ENCODE measurements at regions not wholly inside any gene's neighbourhood (a gene's known extent, or its start where the extent isn't known, plus 50 kb on each side); places are given as distances from the start of the nearest gene placed in this dataset.

- TF ChIP-seq, protein P1, sequence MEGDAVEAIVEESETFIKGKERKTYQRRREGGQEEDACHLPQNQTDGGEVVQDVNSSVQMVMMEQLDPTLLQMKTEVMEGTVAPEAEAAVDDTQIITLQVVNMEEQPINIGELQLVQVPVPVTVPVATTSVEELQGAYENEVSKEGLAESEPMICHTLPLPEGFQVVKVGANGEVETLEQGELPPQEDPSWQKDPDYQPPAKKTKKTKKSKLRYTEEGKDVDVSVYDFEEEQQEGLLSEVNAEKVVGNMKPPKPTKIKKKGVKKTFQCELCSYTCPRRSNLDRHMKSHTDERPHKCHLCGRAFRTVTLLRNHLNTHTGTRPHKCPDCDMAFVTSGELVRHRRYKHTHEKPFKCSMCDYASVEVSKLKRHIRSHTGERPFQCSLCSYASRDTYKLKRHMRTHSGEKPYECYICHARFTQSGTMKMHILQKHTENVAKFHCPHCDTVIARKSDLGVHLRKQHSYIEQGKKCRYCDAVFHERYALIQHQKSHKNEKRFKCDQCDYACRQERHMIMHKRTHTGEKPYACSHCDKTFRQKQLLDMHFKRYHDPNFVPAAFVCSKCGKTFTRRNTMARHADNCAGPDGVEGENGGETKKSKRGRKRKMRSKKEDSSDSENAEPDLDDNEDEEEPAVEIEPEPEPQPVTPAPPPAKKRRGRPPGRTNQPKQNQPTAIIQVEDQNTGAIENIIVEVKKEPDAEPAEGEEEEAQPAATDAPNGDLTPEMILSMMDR (IDR thresholded peaks at IDR 0.05), result no peak
- 72 to 74% methylated on average over 2 of the region's 2 CpGs for WGBS, 2 donors
- no peak for DNase-seq
- no peak overlapping the region for H3K4me3 ChIP-seq
- ATAC-seq, result no peak
- intact Hi-C loops (cut with DNase I), result no loop called here
- H3K9me3 ChIP-seq, result no peaks in the 10 kb centered on the region
- no peak overlapping the region for H3K27ac ChIP-seq
- H3K4me1 ChIP-seq, result peaks cover 0 to 19% (median 3%) of the 10 kb centered on the region in 9 donors
- no peaks in the 10 kb centered on the region for H3K36me3 ChIP-seq
- no peaks in the 10 kb centered on the region for H3K27me3 ChIP-seq
Measured at GRCh38 chr10:85317827-85318226, 989.4 kb downstream of the CCSER2 start.

GRCh38 chr10:85318809-85319807, 990.7 kb downstream of the CCSER2 start:
- ATAC-seq (peak; percentile 66 to 92 (median 79)), DNase-seq (no peak)
- WGBS, 2 donors, result 28 to 33% methylated on average over 9 of the region's 9 CpGs
- Histone ChIP-seq H3K36me3 (no peaks in the 10 kb centered on the region), H3K27ac (peak overlapping the region in 6 of 10 donors; percentile 52 to 73 (median 64)), H3K4me3 (no peak overlapping the region), H3K27me3 (no peaks in the 10 kb centered on the region), H3K4me1 (peaks cover 0 to 19% (median 3%) of the 10 kb centered on the region in 9 donors), H3K9me3 (no peaks in the 10 kb centered on the region)
- TF ChIP-seq, protein P1 (IDR thresholded peaks at IDR 0.05), result no peak
- intact Hi-C loops (cut with DNase I), result no loop called here

DNA sequence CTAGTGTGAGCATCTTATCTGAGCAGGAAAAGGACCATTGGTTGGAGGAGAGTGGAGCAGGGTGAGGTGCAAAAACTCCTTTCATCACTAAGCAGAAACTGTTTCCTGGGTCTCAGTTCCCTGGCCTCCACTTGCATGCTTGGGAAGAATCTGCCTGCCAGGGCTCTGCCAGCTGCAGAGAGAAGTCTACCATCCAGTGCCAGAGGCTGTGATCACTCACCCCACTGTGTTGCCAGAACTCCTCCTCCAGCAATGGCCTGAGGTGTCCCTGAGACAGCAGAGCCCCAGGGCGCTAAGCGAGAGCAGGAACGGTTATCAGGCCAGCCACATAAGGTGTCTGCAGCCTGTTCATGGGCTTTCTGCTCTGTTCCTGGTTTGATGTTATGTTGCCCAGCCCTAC, 991.4 kb downstream of the CCSER2 start:
- Histone ChIP-seq H3K9me3 (peaks cover 0 to under 1% (median 0%) of the 10 kb centered on the region in 11 donors), H3K36me3 (no peaks in the 10 kb centered on the region), H3K27me3 (no peaks in the 10 kb centered on the region), H3K27ac (peak overlapping the region in 6 of 10 donors; percentile 52 to 73 (median 64)), H3K4me3 (no peak overlapping the region), H3K4me1 (peaks cover 0 to 19% (median 3%) of the 10 kb centered on the region in 9 donors)
- peak; percentile 84 to 98 (median 95) for ATAC-seq
- TF ChIP-seq, protein P1 (IDR thresholded peaks at IDR 0.05), result no peak
- intact Hi-C loops (cut with DNase I), result no loop called here
- peak; percentile 53 to 66 for DNase-seq
- 42 to 65% methylated on average over 3 of the region's 3 CpGs for WGBS, 2 donors

- 84 to 93% methylated on average over 3 of the region's 3 CpGs for whole genome bisulfite sequencing, 2 donors
- Histone ChIP-seq H3K27ac (no peak overlapping the region), H3K4me1 (no peaks in the 10 kb centered on the region), H3K27me3 (no peaks in the 10 kb centered on the region), H3K36me3 (no peaks in the 10 kb centered on the region), H3K4me3 (no peak overlapping the region), H3K9me3 (peaks cover 0 to 13% (median 0%) of the 10 kb centered on the region in 11 donors)
- TF ChIP-seq, protein P1 (IDR thresholded peaks at IDR 0.05), result no peak
- intact Hi-C loops (cut with DNase I), result no loop called here
- ATAC-seq (no peak), DNase-seq (no peak)
Measured at GRCh38 chr10:85333594-85333993, 1005.2 kb downstream of the CCSER2 start.
